ENCODE measurements at regions not wholly inside any gene's neighbourhood (a gene's known extent, or its start where the extent isn't known, plus 50 kb on each side); places are given as distances from the start of the nearest gene placed in this dataset.
A peak's percentile ranks its signal among the peaks of the same experiment; 100 is the strongest.
"Not testable (repeated sequence)": the region's sequence is repeated elsewhere in the genome, so short reads cannot be mapped to it uniquely, and the experiment has no call there.

DNA sequence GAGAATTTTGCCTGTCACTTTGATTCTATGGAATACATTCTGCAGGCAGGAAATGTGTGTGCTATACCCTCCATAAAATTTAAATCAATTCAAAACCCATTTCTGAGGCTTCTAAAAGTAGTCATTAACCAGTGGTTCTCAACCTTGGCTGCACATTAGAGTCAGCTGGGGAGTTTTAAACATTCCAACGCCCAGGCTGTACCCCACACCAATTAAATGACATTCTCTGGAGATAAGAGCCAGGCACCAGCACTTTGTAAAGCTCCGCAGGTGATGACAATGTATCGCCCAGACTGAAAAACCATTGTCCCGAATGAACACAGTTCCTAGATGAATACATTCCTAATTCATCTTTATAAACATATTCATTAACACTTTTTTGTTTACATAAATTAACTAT lies 110.6 kb upstream of the MB21D2 start:
- no peak overlapping the region for H3K4me3 ChIP-seq
- no peaks in the 10 kb centered on the region for H3K9me3 ChIP-seq (replicated peaks)
- H3K4me1 ChIP-seq (replicated peaks): no peaks in the 10 kb centered on the region
- H3K27me3 ChIP-seq (replicated peaks): peaks cover 11% of the 10 kb centered on the region
- DNase-seq (ENCODE audit: low read depth in 1 of 2, low spot score in 2 of 2): no peak
- H3K36me3 ChIP-seq: no peaks in the 10 kb centered on the region
- H3K27ac ChIP-seq: no peak overlapping the region

DNA sequence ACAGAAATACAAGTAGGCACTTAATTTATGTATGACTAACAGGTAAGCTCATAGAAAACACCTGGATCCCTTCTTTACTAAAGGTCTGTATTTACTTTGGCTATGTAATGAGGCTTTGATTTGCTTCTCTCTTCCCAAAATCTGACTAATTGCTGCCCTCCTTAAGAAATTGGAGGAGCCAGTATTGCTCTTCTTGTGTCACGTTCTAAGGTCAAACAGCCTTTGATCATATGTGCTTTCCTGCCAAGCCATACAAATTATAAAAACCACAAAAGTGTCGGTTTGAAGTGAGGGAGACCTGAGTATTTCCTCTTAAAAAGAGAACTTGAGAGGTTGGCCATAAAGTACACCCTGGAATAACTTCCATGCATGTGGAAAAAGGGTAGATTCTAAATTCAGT lies 112.1 kb upstream of the MB21D2 start:
- no peak for DNase-seq (ENCODE audit: low read depth in 1 of 2, low spot score in 2 of 2)
- peaks cover 11% of the 10 kb centered on the region for H3K27me3 ChIP-seq (replicated peaks)
- H3K4me3 ChIP-seq: no peak overlapping the region
- no peaks in the 10 kb centered on the region for H3K9me3 ChIP-seq (replicated peaks)
- H3K4me1 ChIP-seq (replicated peaks): no peaks in the 10 kb centered on the region
- no peak overlapping the region for H3K27ac ChIP-seq
- H3K36me3 ChIP-seq: no peaks in the 10 kb centered on the region

DNA sequence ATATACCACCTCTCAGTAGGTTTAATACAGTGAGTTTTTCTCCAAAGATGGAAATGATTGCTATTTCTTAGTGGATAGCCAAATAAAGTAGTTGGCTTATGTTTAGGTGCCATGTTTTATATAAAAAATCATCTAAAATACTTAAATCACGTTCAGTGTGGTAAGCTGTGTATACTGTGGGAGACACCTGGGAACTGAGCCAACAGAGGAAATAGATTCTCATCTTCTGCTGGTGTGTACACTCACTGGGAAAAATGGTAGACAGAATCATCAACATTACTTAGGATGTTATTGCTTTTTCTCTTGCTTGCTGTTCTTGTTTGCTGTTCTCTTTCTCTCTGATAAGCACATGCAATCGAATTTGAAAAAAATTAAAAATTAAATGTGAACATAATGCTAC lies 112.6 kb upstream of the MB21D2 start:
- Histone ChIP-seq H3K9me3 (replicated peaks) (no peaks in the 10 kb centered on the region), H3K4me1 (replicated peaks) (no peaks in the 10 kb centered on the region), H3K36me3 (no peaks in the 10 kb centered on the region), H3K4me3 (no peak overlapping the region), H3K27me3 (replicated peaks) (peaks cover 11% of the 10 kb centered on the region), H3K27ac (no peak overlapping the region)
- no peak for DNase-seq (ENCODE audit: low read depth in 1 of 2, low spot score in 2 of 2)

DNA sequence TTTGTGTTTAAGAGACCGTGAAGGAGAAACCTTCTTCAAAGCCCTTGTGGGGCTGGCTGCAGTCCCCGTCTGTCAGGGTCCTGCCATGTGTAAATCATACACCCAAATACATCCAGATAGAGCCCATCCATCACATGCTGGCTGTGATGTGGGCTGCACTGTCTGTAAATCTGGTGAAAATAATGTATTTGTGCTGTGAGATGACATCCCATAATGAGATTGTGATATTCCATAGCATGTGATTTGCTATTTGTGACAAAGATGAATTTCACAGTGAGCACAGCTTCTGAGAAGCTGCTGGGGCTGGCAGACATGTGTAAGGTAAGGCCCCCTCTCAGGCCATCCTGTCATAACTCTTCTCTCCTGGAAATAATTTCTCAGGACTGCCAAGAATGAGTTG lies 114.3 kb upstream of the MB21D2 start:
- Histone ChIP-seq H3K36me3 (no peaks in the 10 kb centered on the region), H3K9me3 (replicated peaks) (no peaks in the 10 kb centered on the region), H3K27me3 (replicated peaks) (peaks cover 11% of the 10 kb centered on the region), H3K4me3 (no peak overlapping the region), H3K4me1 (replicated peaks) (no peaks in the 10 kb centered on the region), H3K27ac (no peak overlapping the region)
- no peak for DNase-seq (ENCODE audit: low read depth in 1 of 2, low spot score in 2 of 2)

DNA sequence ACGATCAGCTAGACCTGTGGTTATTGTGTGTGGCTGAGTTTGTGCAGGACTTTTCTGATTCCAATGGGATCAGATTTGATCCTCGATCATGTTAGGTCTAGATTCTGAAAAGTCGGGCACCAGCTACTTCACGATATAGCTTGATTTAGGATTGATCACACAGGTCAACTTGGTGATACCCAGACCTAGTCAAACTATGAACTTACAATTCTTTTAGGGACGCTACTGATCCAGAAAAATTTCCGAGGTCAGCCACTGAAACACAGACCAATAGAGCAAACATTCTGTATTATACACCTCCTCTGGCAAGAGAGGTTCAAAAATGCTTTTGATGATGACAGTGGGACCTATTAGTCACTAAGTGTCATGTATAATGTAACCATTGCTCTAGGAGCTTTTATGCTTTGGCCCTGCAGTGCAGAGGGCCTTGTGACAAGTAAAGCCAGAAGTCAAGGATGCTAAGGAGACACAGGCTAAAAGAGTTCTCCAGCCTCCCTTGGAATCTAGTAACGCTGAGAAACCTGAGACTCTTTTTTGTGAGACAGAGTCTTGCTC lies 115.6 kb upstream of the MB21D2 start:
- Histone ChIP-seq H3K27ac (no peak overlapping the region), H3K36me3 (no peaks in the 10 kb centered on the region), H3K9me3 (replicated peaks) (no peaks in the 10 kb centered on the region), H3K27me3 (replicated peaks) (peaks cover 11% of the 10 kb centered on the region), H3K4me1 (replicated peaks) (no peaks in the 10 kb centered on the region), H3K4me3 (no peak overlapping the region)
- no peak for DNase-seq (ENCODE audit: low read depth in 1 of 2, low spot score in 2 of 2)

DNA sequence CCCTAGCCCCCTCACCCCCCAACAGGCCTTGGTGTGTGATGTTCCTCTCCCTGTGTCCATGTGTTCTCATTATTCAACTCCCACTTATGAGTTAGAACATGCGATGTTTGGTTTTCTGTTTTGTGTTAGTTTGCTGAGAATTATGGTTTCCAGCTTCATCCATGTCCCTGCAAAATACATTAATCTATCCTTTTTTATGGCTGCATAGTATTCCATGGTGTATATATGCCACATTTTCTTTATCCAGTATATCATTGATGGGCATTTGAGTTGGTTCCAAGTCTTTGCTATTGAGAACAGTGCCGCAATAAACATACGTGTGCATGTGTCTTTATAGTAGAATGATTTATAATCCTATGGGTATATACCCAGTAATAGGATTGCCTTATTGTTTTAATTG lies 120.2 kb upstream of the MB21D2 start:
- DNase-seq (ENCODE audit: low read depth in 1 of 2, low spot score in 2 of 2); H3K27ac ChIP-seq; H3K4me3 ChIP-seq; H3K4me1 ChIP-seq (replicated peaks); H3K36me3 ChIP-seq; H3K27me3 ChIP-seq (replicated peaks); H3K9me3 ChIP-seq (replicated peaks): not testable (repeated sequence)

DNA sequence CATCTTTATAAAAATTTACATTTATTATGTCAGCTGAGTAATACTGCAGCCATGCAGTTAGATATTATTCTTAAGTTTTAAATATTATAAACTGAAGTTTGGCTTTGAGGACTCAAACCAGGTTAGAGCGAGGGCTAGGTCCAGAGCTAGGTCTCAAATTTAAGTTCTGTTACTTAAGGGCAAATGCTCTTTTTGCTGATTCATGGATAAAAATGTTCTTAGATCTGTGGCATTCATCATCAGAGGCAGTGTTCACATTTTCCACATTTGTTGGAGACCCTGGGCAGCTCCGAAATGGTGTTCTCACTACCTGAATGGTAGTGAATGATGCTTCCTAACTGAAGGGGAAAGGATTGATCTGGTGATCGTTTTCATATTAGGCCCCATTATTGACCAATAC lies 121.4 kb upstream of the MB21D2 start:
- no peak overlapping the region for H3K27ac ChIP-seq
- H3K9me3 ChIP-seq (replicated peaks): no peaks in the 10 kb centered on the region
- no peak for DNase-seq (ENCODE audit: low read depth in 1 of 2, low spot score in 2 of 2)
- H3K36me3 ChIP-seq: no peaks in the 10 kb centered on the region
- H3K4me1 ChIP-seq (replicated peaks): no peaks in the 10 kb centered on the region
- H3K27me3 ChIP-seq (replicated peaks): no peaks in the 10 kb centered on the region
- H3K4me3 ChIP-seq: no peak overlapping the region

DNA sequence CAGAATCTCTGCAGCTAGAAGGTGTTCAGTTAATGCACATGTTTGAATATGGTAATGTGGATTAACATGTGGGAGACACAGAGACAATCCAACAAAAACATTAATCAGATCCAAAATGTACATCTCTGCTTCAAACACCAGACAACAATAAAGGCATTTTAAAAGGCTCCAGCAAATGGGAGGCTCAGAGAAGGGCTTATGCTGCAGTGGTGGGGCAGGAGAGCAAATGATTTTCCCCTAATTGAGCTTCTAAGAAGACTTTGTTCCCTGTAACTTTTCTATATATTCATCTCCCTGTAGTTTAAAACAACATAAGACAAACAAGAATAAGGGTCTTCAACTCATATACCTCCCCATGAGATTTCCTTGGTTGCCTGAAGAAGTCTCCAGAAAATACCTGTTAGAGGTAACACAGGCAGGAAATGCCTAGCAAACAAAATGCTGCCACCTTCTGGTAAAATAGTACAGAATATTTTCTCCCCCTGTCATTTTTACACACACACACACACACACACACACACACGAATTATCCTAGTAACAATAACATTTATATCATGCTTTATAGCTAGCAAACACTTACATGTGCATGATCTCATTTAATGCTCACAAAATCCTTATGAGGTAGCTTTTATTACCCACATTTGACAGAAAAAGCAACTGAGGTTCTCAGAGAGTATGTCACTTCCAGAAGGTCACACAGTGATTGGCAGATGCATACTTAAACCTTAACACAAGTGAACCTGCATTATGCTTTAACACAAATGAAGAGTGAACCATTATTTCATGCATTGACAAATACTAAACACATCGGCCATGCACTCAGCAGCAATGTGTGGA lies 123.4 kb upstream of the MB21D2 start:
- DNase-seq (ENCODE audit: low read depth in 1 of 2, low spot score in 2 of 2): peak in 1 of 2 experiments; percentile 37

DNA sequence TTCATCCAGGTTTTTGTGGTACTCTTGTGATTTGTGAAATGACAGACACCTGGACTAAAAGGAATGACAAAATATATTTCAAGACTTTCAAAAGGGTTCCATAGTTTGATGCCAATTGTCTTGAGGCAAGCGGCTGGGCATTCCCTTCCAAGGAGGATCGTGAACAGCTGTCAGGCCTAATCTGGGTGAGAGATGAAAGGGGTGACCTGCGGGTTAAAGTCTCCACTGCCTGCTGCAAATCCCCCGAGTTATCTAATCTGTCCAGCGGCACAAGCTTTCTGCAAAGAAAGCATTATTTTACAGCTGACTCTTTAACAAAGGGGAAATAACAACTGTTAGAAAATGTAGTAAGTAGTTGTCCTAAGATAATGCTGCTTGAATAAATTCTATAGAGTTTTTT lies 128.7 kb upstream of the MB21D2 start:
- DNase-seq (ENCODE audit: low read depth in 1 of 2, low spot score in 2 of 2): no peak
- H3K36me3 ChIP-seq: no peaks in the 10 kb centered on the region
- H3K27ac ChIP-seq: no peak overlapping the region
- no peaks in the 10 kb centered on the region for H3K9me3 ChIP-seq (replicated peaks)
- no peaks in the 10 kb centered on the region for H3K4me1 ChIP-seq (replicated peaks)
- no peak overlapping the region for H3K4me3 ChIP-seq
- H3K27me3 ChIP-seq (replicated peaks): peaks cover 3% of the 10 kb centered on the region; the same call in 1 of the 2 replicates

More for the DNA sequence above, 123.4 kb upstream of the MB21D2 start:
- no peak overlapping the region for H3K27ac ChIP-seq
- no peak overlapping the region for H3K4me3 ChIP-seq
- no peaks in the 10 kb centered on the region for H3K27me3 ChIP-seq (replicated peaks)
- H3K36me3 ChIP-seq: no peaks in the 10 kb centered on the region
- no peaks in the 10 kb centered on the region for H3K9me3 ChIP-seq (replicated peaks)
- H3K4me1 ChIP-seq (replicated peaks): no peaks in the 10 kb centered on the region

DNA sequence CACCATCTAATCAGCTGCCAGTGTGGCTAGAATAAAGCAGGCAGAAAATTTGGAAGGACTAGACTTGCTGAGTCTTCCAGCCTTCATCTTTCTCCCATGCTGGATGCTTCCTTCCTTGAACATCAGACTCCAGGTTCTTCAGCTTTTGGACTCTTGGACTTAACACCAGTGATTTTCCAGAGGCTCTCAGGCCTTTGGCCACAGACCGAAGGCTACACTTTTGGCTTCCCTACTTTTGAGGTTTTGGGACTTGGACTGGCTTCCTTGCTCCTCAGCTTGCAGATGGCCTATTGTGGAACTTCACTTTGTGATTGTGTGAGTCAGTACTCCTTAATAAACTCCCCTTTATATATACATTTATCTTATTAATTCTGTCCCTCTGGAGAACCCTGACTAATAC lies 129.8 kb upstream of the MB21D2 start:
- H3K9me3 ChIP-seq (replicated peaks); H3K27ac ChIP-seq; H3K36me3 ChIP-seq; H3K4me3 ChIP-seq; H3K27me3 ChIP-seq (replicated peaks); H3K4me1 ChIP-seq (replicated peaks); DNase-seq (ENCODE audit: low read depth in 1 of 2, low spot score in 2 of 2): not testable (repeated sequence)

DNA sequence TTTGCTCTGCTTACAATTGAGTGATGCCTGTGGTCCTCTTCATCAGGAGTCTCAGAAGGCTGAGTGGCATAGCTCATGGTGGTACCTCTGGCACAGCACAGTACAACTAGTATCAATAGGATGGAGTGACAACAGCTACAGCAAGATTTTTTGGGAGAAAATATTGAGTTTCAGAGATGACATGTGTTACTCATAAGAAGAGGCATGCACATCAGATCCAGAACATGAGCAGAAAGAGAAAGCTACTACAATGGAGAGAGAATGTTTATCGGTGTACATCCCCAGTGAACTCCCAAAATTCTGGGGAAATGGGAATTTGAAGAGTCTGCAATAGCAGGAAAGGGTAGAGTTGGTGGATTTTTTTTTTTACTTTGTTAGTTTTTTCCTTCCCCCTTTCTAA lies 130.5 kb upstream of the MB21D2 start:
- Histone ChIP-seq H3K4me1 (replicated peaks) (no peaks in the 10 kb centered on the region), H3K27ac (no peak overlapping the region), H3K4me3 (no peak overlapping the region), H3K36me3 (no peaks in the 10 kb centered on the region), H3K9me3 (replicated peaks) (no peaks in the 10 kb centered on the region), H3K27me3 (replicated peaks) (peaks cover 3% of the 10 kb centered on the region; the same call in 1 of the 2 replicates)
- DNase-seq (ENCODE audit: low read depth in 1 of 2, low spot score in 2 of 2): no peak

DNA sequence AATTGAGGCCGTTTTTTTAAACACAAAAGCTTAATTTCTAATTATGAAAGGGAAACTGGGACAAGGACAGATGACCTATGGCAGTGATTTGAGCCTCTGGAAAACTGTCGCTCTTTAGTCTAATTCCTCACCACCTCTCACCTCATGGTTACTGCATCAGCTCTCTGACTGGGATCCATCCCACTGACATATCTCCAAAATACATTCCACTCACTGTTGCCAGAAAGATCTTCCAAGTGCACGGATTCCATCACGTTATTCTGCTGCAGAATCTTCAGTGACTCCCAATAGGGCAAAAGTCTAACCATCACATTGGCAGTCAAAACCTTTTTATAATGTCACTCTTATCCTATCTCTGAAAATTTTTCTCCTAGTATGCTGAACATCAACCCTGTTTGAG lies 132.3 kb upstream of the MB21D2 start:
- Histone ChIP-seq H3K27me3 (replicated peaks) (peaks cover 3% of the 10 kb centered on the region; the same call in 1 of the 2 replicates), H3K4me3 (no peak overlapping the region), H3K36me3 (no peaks in the 10 kb centered on the region), H3K9me3 (replicated peaks) (no peaks in the 10 kb centered on the region), H3K4me1 (replicated peaks) (no peaks in the 10 kb centered on the region), H3K27ac (no peak overlapping the region)
- no peak for DNase-seq (ENCODE audit: low read depth in 1 of 2, low spot score in 2 of 2)

DNA sequence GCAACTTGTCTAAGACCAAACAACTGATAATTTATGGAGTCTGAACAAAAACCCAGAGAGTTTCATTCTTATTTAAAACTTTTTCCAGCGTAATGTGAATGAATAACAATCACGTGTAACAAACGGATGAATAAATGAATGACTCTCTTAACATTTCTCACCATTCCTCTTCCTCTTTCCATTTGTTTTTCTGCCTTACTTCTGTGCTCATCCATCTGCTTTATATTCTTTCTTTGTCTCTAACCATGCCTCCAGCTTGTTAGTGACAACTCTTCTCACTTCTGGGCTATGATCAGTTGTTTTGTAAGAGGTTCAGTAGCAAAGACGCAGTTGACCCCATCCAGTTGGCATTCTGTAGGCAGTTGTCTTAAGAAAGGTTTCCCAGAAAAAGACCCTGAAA lies 133.7 kb upstream of the MB21D2 start:
- Histone ChIP-seq H3K36me3 (no peaks in the 10 kb centered on the region), H3K4me3 (no peak overlapping the region), H3K27me3 (replicated peaks) (peaks cover 3% of the 10 kb centered on the region; the same call in 1 of the 2 replicates), H3K4me1 (replicated peaks) (no peaks in the 10 kb centered on the region), H3K27ac (no peak overlapping the region), H3K9me3 (replicated peaks) (no peaks in the 10 kb centered on the region)
- DNase-seq (ENCODE audit: low read depth in 1 of 2, low spot score in 2 of 2): no peak

DNA sequence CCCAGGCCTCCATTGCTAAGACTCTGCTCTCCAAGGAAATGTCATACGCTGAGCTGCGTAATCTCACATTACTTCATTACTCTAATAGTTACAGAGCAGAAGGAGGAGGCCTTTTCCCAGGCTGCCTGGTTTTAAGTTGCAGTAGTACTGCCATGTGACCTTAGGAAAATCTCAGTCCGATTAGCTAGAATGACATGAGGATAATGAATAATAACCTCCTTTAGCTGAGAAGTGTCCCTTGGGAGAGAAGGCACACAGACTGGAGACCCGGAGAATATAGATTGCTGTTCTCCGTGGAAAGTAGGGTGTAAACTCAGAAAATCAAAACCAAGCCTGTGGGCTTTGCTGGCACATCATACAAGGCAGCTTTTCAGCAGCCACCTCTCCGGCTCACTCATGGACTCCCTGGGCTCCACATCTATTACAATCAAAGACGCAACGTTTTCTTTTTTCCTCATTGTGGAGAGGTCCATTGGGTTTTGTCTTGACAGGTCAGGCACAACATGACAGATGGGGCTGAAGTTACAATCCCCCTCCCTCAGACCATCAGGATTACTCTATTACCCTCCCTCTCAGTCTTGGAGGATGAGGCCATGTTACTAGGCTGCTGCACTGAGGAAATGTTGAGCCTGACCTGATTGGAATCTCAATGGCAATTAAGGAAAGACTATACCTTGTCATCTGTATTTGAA lies 134.8 kb upstream of the MB21D2 start:
- Histone ChIP-seq H3K36me3 (no peaks in the 10 kb centered on the region), H3K4me1 (replicated peaks) (no peaks in the 10 kb centered on the region), H3K9me3 (replicated peaks) (no peaks in the 10 kb centered on the region), H3K27ac (no peak overlapping the region), H3K4me3 (no peak overlapping the region), H3K27me3 (replicated peaks) (peaks cover 3% of the 10 kb centered on the region; the same call in 1 of the 2 replicates)
- DNase-seq (ENCODE audit: low read depth in 1 of 2, low spot score in 2 of 2): no peak
